Vagina (tissue), 2 donors: ENCODE measurements at regions not wholly inside any gene's neighbourhood (a gene's known extent, or its start where the extent isn't known, plus 50 kb on each side); places are given as distances from the start of the nearest gene placed in this dataset.

Experiments used
- CTCF ChIP-seq, 3 experiments: fragments of 450-650 bp in 2 of 3; fragments of 200-600 bp in 1 of 3; sonication (generic) in 1 of 3; IDR thresholded peaks; one replicate each; pipeline ENCODE4 v1.5.1; 2017 to 2019; ENCODE audit warnings: antibody characterized with exemption in 3 of 3, mild to moderate bottlenecking in 2 of 3, moderate library complexity in 2 of 3
- POLR2A ChIP-seq, 2 donors: fragments of 450-650 bp; IDR thresholded peaks; one replicate each; pipeline ENCODE4 v1.6.1; 2017; ENCODE audit warnings: antibody characterized with exemption in 2 of 2, mild to moderate bottlenecking in 2 of 2, moderate library complexity in 2 of 2
- POLR2AphosphoS5 ChIP-seq, 2 donors: sonication (generic); formaldehyde crosslinking; IDR thresholded peaks; one replicate each; pipeline ENCODE4 v1.9.0; 2017; ENCODE audit warnings: antibody characterized with exemption in 2 of 2, mild to moderate bottlenecking in 2 of 2, low read depth in 1 of 2; ENCODE audit not compliant: insufficient read depth in 1 of 2

- TF ChIP-seq CTCF (IDR thresholded peaks at IDR 0.05): no peak
- TF ChIP-seq POLR2AphosphoS5 (IDR thresholded peaks at IDR 0.05; ENCODE audit: insufficient read depth in 1 of 2, low read depth in 1 of 2): no peak
- TF ChIP-seq POLR2A (IDR thresholded peaks at IDR 0.05): no peak
Measured at GRCh38 chr6:97917369-97917768, 634.4 kb upstream of the MMS22L start.
